A673 (cell line): ENCODE measurements at regions not wholly inside any gene's neighbourhood (a gene's known extent, or its start where the extent isn't known, plus 50 kb on each side); places are given as distances from the start of the nearest gene placed in this dataset.

Source experiments
- BruUV-seq: library from RNA; stranded (reverse); fragments of 400-500 nt; replicated peaks from 2 replicates; lab custom pipeline; 2021; lab: Mats Ljungman, UMichigan
- CTCF ChIA-PET: fragments of 300-600 bp; sonication (Branson Sonifier 250); formaldehyde crosslinking; loops from one replicate; lab custom pipeline; 2022; ENCODE audit warnings: antibody characterized with exemption; lab: Charles Lee
- POLR2A ChIA-PET: fragments of 300-600 bp; sonication (Branson Sonifier 250); formaldehyde crosslinking; loops from one replicate; lab custom pipeline; 2022; ENCODE audit warnings: antibody characterized with exemption; ENCODE audit not compliant: low non-redundant PET; lab: Charles Lee
- DNase-seq: peaks from one replicate; pipeline ENCODE4 v3.0.0-alpha.2; 2015; ENCODE audit warnings: low spot score
- H3K27ac ChIP-seq: fragments of 200-600 bp; sonication (generic); 2 replicates; pipeline ENCODE4 v1.5.1; 2016; ENCODE audit warnings: mixed run types, low read depth, mild to moderate bottlenecking, mixed read lengths, antibody characterized with exemption, low read length; ENCODE audit not compliant: poor library complexity, severe bottlenecking
- H3K27me3 ChIP-seq: fragments of 200-600 bp; sonication (generic); replicated peaks from 2 replicates; pipeline ENCODE4 v1.6.1; 2017; ENCODE audit warnings: mixed run types, low read depth, mild to moderate bottlenecking, mixed read lengths, antibody characterized with exemption, low read length; ENCODE audit not compliant: insufficient read depth, poor library complexity
- H3K36me3 ChIP-seq: fragments of 200-600 bp; sonication (generic); 2 replicates; pipeline ENCODE4 v1.6.1; 2016; ENCODE audit warnings: mixed run types, mild to moderate bottlenecking, mixed read lengths, antibody characterized with exemption, low read length; ENCODE audit not compliant: insufficient read depth, poor library complexity, severe bottlenecking
- H3K4me1 ChIP-seq: fragments of 200-600 bp; sonication (generic); 2 replicates; pipeline ENCODE4 v1.6.1; 2017; ENCODE audit warnings: mixed run types, mild to moderate bottlenecking, mixed read lengths, antibody characterized with exemption, low read length; ENCODE audit not compliant: insufficient read depth, poor library complexity, severe bottlenecking
- H3K4me3 ChIP-seq: fragments of 200-600 bp; sonication (generic); 2 replicates; pipeline ENCODE4 v1.5.1; 2016; ENCODE audit warnings: low read depth, mixed run types, mild to moderate bottlenecking, mixed read lengths, low read length; ENCODE audit not compliant: poor library complexity, severe bottlenecking
- H3K9me3 ChIP-seq: fragments of 200-600 bp; sonication (generic); 2 replicates; pipeline ENCODE4 v1.6.1; 2016; ENCODE audit warnings: mixed run types, low read depth, mild to moderate bottlenecking, mixed read lengths, antibody characterized with exemption, low read length; ENCODE audit not compliant: poor library complexity, severe bottlenecking
- EZH2 ChIP-seq: fragments of 200-600 bp; sonication (generic); IDR thresholded peaks from 2 replicates; pipeline ENCODE4 v1.6.1; 2017; ENCODE audit warnings: borderline replicate concordance, low read depth, mild to moderate bottlenecking, mixed read lengths, antibody characterized with exemption, low read length; ENCODE audit not compliant: poor library complexity, severe bottlenecking
- intact Hi-C: fragments of 100-400 bp; cut with micrococcal nuclease; formaldehyde crosslinking; loops from one replicate; pipeline ENCODE4 v1.10.0; 2022; ENCODE audit not compliant: unreplicated experiment
- TF ChIP-seq, protein P1 (sequence below): fragments of 300-800, 200-600 bp; sonication (generic); conservative IDR thresholded peaks from 2 replicates; pipeline ENCODE4 v1.5.1; 2017; ENCODE audit warnings: low read depth, mild to moderate bottlenecking, antibody characterized with exemption, low read length, moderate library complexity, mixed read lengths

DNA sequence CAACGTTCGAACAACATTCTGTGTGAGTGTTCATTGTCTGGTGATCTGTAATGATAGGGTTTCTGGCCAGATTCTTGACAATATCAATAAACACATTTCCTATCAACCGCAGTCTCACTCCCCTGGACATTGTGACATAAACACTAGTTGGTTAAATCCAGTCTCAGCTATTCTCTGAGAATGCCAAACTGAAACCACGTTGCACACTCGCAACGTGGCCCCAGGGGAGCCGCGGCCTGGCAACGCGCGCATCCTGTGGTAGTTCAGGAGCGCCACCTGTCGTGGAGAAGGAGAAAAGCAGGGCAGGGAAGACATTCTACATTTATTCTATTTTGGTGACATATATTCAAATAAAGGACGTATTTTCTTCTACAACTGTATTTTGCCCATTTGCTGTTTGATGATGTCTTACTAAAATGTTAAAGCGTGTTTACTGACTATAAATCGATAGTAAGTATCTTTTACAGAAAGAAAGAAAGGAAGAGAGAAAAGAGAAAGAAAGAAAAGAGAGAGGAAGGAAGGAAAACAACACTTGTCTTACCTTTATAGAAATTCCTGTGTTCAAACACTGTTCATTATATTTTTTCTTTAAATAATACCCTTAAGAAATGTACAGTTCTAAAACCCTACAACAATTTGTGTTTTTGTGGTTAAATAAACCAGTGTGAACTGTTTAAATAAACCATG, 738.3 kb upstream of the FRG1 start:
- no TSS peak for BruUV-seq
- ChIA-PET POLR2A (no interaction called here), CTCF (interaction anchor here (0.6 kb wide), 1 partner anchor 784 kb away, joined by 6 read pairs; no protein-coding TSS in a partner anchor)
- H3K36me3 ChIP-seq, result no peaks in the 10 kb centered on the region
- H3K27ac ChIP-seq, result no peak overlapping the region
- no peaks in the 10 kb centered on the region for H3K4me1 ChIP-seq
- peaks cover 51% of the 10 kb centered on the region for H3K27me3 ChIP-seq
- no peaks in the 10 kb centered on the region for H3K9me3 ChIP-seq
- peak overlapping the region; percentile 38 for H3K4me3 ChIP-seq
- intact Hi-C loops, result loop anchor here (2.0 to 10.0 kb wide), 2 partner anchors 592 to 1596 kb away; no protein-coding TSS in a partner anchor
- peak; percentile 77 for DNase-seq
- TF ChIP-seq, protein P1, sequence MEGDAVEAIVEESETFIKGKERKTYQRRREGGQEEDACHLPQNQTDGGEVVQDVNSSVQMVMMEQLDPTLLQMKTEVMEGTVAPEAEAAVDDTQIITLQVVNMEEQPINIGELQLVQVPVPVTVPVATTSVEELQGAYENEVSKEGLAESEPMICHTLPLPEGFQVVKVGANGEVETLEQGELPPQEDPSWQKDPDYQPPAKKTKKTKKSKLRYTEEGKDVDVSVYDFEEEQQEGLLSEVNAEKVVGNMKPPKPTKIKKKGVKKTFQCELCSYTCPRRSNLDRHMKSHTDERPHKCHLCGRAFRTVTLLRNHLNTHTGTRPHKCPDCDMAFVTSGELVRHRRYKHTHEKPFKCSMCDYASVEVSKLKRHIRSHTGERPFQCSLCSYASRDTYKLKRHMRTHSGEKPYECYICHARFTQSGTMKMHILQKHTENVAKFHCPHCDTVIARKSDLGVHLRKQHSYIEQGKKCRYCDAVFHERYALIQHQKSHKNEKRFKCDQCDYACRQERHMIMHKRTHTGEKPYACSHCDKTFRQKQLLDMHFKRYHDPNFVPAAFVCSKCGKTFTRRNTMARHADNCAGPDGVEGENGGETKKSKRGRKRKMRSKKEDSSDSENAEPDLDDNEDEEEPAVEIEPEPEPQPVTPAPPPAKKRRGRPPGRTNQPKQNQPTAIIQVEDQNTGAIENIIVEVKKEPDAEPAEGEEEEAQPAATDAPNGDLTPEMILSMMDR, result peak; percentile 97
- TF ChIP-seq EZH2, result no peak

DNA sequence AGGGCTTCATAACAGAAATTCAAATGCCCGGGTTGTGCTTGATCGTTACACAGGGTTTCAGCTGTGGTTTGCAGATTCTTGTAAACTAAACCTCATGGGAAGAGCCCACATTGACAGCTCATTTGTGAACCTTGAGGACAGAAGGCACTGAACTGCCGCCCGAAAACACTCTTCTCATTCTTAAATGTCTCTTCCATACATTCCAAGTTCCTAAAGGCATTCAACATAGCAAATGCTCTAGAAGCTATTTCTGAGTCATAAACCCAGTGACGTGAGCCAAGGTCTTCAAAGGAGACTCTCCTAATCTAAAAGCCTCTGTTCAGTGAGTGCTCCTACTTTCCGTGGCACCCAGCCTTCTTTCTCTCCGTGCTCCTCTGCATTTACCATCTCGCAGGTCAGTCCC, 737.8 kb upstream of the FRG1 start:
- H3K27me3 ChIP-seq, result peaks cover 56% of the 10 kb centered on the region
- intact Hi-C loops, result loop anchor here (2.0 to 10.0 kb wide), 2 partner anchors 592 to 1596 kb away; no protein-coding TSS in a partner anchor
- H3K4me1 ChIP-seq, result no peaks in the 10 kb centered on the region
- no peak for TF ChIP-seq EZH2
- TF ChIP-seq, protein P1, result no peak
- CTCF ChIA-PET, result interaction anchor here (0.6 kb wide), 1 partner anchor 784 kb away, joined by 6 read pairs; no protein-coding TSS in a partner anchor
- DNase-seq, result no peak
- no peaks in the 10 kb centered on the region for H3K36me3 ChIP-seq
- no peaks in the 10 kb centered on the region for H3K9me3 ChIP-seq
- no TSS peak for BruUV-seq
- POLR2A ChIA-PET, result no interaction called here
- peak overlapping the region; percentile 38 for H3K4me3 ChIP-seq
- H3K27ac ChIP-seq, result no peak overlapping the region

DNA sequence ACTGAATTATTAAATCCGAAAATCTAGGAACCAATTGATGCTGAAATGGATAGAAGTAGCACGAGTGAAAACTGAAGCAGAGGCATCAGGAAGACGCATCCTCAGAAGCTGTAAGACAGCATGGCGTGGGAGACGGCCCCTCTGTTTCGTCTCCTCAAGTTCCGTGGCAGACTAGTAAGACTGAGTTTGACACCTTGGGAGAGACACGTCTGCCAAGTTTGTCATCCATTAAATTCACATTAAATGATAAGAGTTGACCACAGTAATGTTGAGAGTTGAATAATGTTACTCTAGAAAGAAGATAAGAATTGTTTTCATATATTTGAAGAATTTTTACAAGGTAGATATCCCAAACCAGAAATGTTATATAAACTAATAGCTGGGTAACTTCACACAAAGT, 736.1 kb upstream of the FRG1 start:
- CTCF ChIA-PET, result no interaction called here

More for the DNA sequence above, 736.1 kb upstream of the FRG1 start:
- BruUV-seq, result no TSS peak
- Histone ChIP-seq H3K4me3 (no peak overlapping the region), H3K9me3 (no peaks in the 10 kb centered on the region), H3K27ac (no peak overlapping the region), H3K27me3 (peaks cover 68% of the 10 kb centered on the region), H3K36me3 (no peaks in the 10 kb centered on the region), H3K4me1 (no peaks in the 10 kb centered on the region)
- no peak for DNase-seq
- POLR2A ChIA-PET, result no interaction called here
- TF ChIP-seq EZH2, result no peak
- TF ChIP-seq, protein P1, result no peak
- intact Hi-C loops, result loop anchor here (10.0 kb wide), 1 partner anchor 590 kb away; no protein-coding TSS in a partner anchor
